Activated T-cell treated with anti-CD3 and anti-CD28 coated beads, Interleukin-2, amount 50 U/mL, for 72 hours (primary cell): ENCODE measurements at regions not wholly inside any gene's neighbourhood (a gene's known extent, or its start where the extent isn't known, plus 50 kb on each side); places are given as distances from the start of the nearest gene placed in this dataset.

Experiments
- ATAC-seq, 2 donors: fragments of 150-1000 bp; cut with Tn5 transposase; replicated peaks in 1 of 2; 2 replicates each; pipeline ENCODE4 v1.10.0; 2021; ENCODE audit warnings: moderate library complexity in 2 of 2, mild to moderate bottlenecking in 1 of 2
- DNase-seq, 2 donors: peaks; one replicate each; pipeline ENCODE4 v3.0.0; 2021 to 2022; ENCODE audit warnings: mixed read lengths in 1 of 2
- H3K27ac Mint-ChIP-seq: one replicate; pipeline ENCODE4 v1.8.0; 2022; ENCODE audit warnings: mild to moderate bottlenecking, moderate library complexity, mixed read lengths
- H3K27me3 Mint-ChIP-seq: one replicate; pipeline ENCODE4 v1.8.0; 2022; ENCODE audit warnings: low read depth, mixed read lengths
- H3K36me3 Mint-ChIP-seq, 2 donors: one replicate each; pipeline ENCODE4 v1.8.0; 2022; ENCODE audit warnings: mixed read lengths in 2 of 2, mild to moderate bottlenecking in 1 of 2; ENCODE audit not compliant: insufficient read depth in 2 of 2
- H3K4me1 Mint-ChIP-seq: one replicate; pipeline ENCODE4 v1.8.0; 2022; ENCODE audit warnings: low read depth, mixed read lengths
- H3K4me3 Mint-ChIP-seq, 2 donors: one replicate each; pipeline ENCODE4 v1.8.0; 2022; ENCODE audit warnings: mild to moderate bottlenecking in 2 of 2, mixed read lengths in 2 of 2, moderate library complexity in 2 of 2
- H3K9me3 Mint-ChIP-seq, 2 donors: one replicate each; pipeline ENCODE4 v1.8.0; 2022; ENCODE audit warnings: mixed read lengths in 2 of 2

DNA sequence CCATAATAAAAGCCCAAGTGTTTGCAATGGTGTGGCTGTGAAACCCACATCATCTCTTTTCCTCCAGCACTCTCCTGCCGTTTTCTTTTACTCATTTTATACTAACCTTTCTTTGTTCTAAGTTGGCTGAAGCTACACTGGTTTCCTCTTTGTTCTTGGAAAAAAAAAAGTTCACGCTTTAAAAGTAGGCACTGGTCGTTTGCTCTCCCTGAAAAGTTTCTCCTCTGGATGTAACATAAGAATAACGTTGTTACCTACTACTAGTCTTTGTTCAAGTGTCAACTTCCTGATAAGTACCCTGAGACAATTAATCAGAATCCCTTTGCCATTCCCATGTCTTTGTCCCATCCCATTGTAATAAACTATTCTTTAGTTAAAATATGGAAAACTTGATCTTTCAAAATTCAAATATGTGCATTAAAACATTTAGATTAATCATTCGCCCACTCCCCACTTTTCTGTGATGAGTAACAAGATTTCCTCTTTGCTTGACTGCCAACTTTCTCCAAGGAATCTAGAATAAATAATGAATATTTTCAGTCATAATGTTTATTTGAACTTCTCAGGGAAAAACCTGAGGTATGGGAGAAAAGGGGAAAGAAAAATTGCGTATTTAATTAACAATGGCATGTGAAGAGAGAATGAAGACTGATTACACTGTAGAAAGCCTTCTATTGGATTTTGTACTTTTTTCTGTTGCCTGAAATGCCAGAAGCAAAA lies 454.3 kb upstream of the CTNND2 start:
- ATAC-seq, result no peak
- H3K4me1 Mint-ChIP-seq, result no peaks in the 10 kb centered on the region
- H3K27me3 Mint-ChIP-seq, result no peaks in the 10 kb centered on the region
- DNase-seq, result no peak
- no peak overlapping the region for H3K27ac Mint-ChIP-seq
- H3K9me3 Mint-ChIP-seq, result peaks cover 9 to 10% of the 10 kb centered on the region in 2 donors
- H3K36me3 Mint-ChIP-seq, result peaks cover 0 to 1% of the 10 kb centered on the region in 2 donors
- H3K4me3 Mint-ChIP-seq, result no peak overlapping the region

- Mint-ChIP-seq H3K4me1 (no peaks in the 10 kb centered on the region), H3K4me3 (no peak overlapping the region), H3K27me3 (no peaks in the 10 kb centered on the region), H3K27ac (no peak overlapping the region), H3K9me3 (peaks cover 9 to 10% of the 10 kb centered on the region in 2 donors), H3K36me3 (peaks cover 0 to 1% of the 10 kb centered on the region in 2 donors)
- DNase-seq (no peak), ATAC-seq (no peak)
Observed at GRCh38 chr5:12357626-12358025, 453.4 kb upstream of the CTNND2 start.

GRCh38 chr5:12354686-12355085 lies 450.4 kb upstream of the CTNND2 start:
- no peaks in the 10 kb centered on the region for H3K27me3 Mint-ChIP-seq
- no peaks in the 10 kb centered on the region for H3K4me1 Mint-ChIP-seq
- no peak for DNase-seq
- H3K27ac Mint-ChIP-seq, result no peak overlapping the region
- ATAC-seq, result no peak
- H3K4me3 Mint-ChIP-seq, result no peak overlapping the region
- H3K36me3 Mint-ChIP-seq, result peaks cover 4 to 7% of the 10 kb centered on the region in 2 donors
- peaks cover 12 to 14% of the 10 kb centered on the region in 2 donors for H3K9me3 Mint-ChIP-seq

- H3K9me3 Mint-ChIP-seq, result peaks cover 0 to 4% of the 10 kb centered on the region in 2 donors
- ATAC-seq (no peak), DNase-seq (no peak)
- H3K27me3 Mint-ChIP-seq, result no peaks in the 10 kb centered on the region
- H3K27ac Mint-ChIP-seq, result no peak overlapping the region
- H3K36me3 Mint-ChIP-seq, result no peaks in the 10 kb centered on the region
- H3K4me3 Mint-ChIP-seq, result no peak overlapping the region
- no peaks in the 10 kb centered on the region for H3K4me1 Mint-ChIP-seq
Observed at GRCh38 chr5:12343558-12343957, 439.3 kb upstream of the CTNND2 start.

GRCh38 chr5:12335938-12336337 lies 431.7 kb upstream of the CTNND2 start:
- peaks cover 7 to 8% of the 10 kb centered on the region in 2 donors for H3K9me3 Mint-ChIP-seq
- H3K4me1 Mint-ChIP-seq, result no peaks in the 10 kb centered on the region
- no peaks in the 10 kb centered on the region for H3K27me3 Mint-ChIP-seq

GRCh38 chr5:12332480-12332879 lies 428.2 kb upstream of the CTNND2 start:
- H3K9me3 Mint-ChIP-seq, result peaks cover 7 to 13% of the 10 kb centered on the region in 2 donors
- H3K27me3 Mint-ChIP-seq, result no peaks in the 10 kb centered on the region
- peaks cover 0 to 2% of the 10 kb centered on the region in 2 donors for H3K36me3 Mint-ChIP-seq
- no peak overlapping the region for H3K27ac Mint-ChIP-seq
- no peak for DNase-seq
- no peaks in the 10 kb centered on the region for H3K4me1 Mint-ChIP-seq
- no peak for ATAC-seq
- no peak overlapping the region for H3K4me3 Mint-ChIP-seq

More at GRCh38 chr5:12335938-12336337, 431.7 kb upstream of the CTNND2 start:
- Mint-ChIP-seq H3K36me3 (peaks cover 0 to 2% of the 10 kb centered on the region in 2 donors), H3K27ac (no peak overlapping the region), H3K4me3 (no peak overlapping the region)
- DNase-seq (no peak), ATAC-seq (no peak)

- no peaks in the 10 kb centered on the region for H3K27me3 Mint-ChIP-seq
- peaks cover 0 to 2% of the 10 kb centered on the region in 2 donors for H3K36me3 Mint-ChIP-seq
- no peak overlapping the region for H3K27ac Mint-ChIP-seq
- ATAC-seq (no peak), DNase-seq (no peak)
- no peak overlapping the region for H3K4me3 Mint-ChIP-seq
- no peaks in the 10 kb centered on the region for H3K4me1 Mint-ChIP-seq
- peaks cover 11 to 15% of the 10 kb centered on the region in 2 donors for H3K9me3 Mint-ChIP-seq
Observed at GRCh38 chr5:12330993-12331588, 426.8 kb upstream of the CTNND2 start.

- no peak overlapping the region for H3K4me3 Mint-ChIP-seq
- peaks cover 8 to 15% of the 10 kb centered on the region in 2 donors for H3K9me3 Mint-ChIP-seq
- no peak overlapping the region for H3K27ac Mint-ChIP-seq
- H3K36me3 Mint-ChIP-seq, result peaks cover 0 to 2% of the 10 kb centered on the region in 2 donors
- DNase-seq (no peak), ATAC-seq (no peak)
- no peaks in the 10 kb centered on the region for H3K4me1 Mint-ChIP-seq
- H3K27me3 Mint-ChIP-seq, result no peaks in the 10 kb centered on the region
Observed at GRCh38 chr5:12330381-12330780, 426.1 kb upstream of the CTNND2 start.

- H3K36me3 Mint-ChIP-seq, result no peaks in the 10 kb centered on the region
- DNase-seq (no peak), ATAC-seq (no peak)
- peaks cover 11 to 12% of the 10 kb centered on the region in 2 donors for H3K9me3 Mint-ChIP-seq
- no peak overlapping the region for H3K27ac Mint-ChIP-seq
- no peaks in the 10 kb centered on the region for H3K4me1 Mint-ChIP-seq
- no peak overlapping the region for H3K4me3 Mint-ChIP-seq
- no peaks in the 10 kb centered on the region for H3K27me3 Mint-ChIP-seq
Observed at GRCh38 chr5:12323637-12324229, 419.5 kb upstream of the CTNND2 start.

- DNase-seq, result no peak
- H3K9me3 Mint-ChIP-seq, result peaks cover 7 to 12% of the 10 kb centered on the region in 2 donors
- H3K4me3 Mint-ChIP-seq, result no peak overlapping the region
- H3K27me3 Mint-ChIP-seq, result no peaks in the 10 kb centered on the region
- ATAC-seq, result no peak
- no peaks in the 10 kb centered on the region for H3K4me1 Mint-ChIP-seq
- H3K27ac Mint-ChIP-seq, result no peak overlapping the region
- H3K36me3 Mint-ChIP-seq, result no peaks in the 10 kb centered on the region
Observed at GRCh38 chr5:12322042-12322441, 417.8 kb upstream of the CTNND2 start.

DNA sequence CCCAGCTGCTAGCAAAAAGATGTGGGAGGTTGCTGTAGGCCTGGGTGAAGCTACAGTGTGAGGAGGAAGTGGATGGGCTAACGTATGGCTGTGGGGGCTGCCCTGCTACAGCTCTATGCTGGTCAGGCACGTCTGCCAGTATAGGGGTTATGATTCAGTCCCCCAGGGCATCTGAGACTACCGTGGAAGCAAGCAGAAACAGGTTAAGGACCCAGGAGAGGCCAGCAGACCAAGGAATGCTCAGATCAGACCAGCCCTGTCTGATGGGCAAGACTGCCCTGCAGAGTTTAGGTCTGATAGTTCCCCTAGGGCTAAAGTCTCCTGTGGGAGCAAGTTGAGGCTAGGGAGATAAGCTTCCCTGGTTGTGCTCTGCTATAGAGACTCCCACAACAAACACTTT lies 416.1 kb upstream of the CTNND2 start:
- no peaks in the 10 kb centered on the region for H3K4me1 Mint-ChIP-seq
- ATAC-seq (no peak), DNase-seq (no peak)
- no peak overlapping the region for H3K4me3 Mint-ChIP-seq
- H3K9me3 Mint-ChIP-seq, result peaks cover 7 to 8% of the 10 kb centered on the region in 2 donors
- no peak overlapping the region for H3K27ac Mint-ChIP-seq
- H3K27me3 Mint-ChIP-seq, result no peaks in the 10 kb centered on the region
- H3K36me3 Mint-ChIP-seq, result no peaks in the 10 kb centered on the region

DNA sequence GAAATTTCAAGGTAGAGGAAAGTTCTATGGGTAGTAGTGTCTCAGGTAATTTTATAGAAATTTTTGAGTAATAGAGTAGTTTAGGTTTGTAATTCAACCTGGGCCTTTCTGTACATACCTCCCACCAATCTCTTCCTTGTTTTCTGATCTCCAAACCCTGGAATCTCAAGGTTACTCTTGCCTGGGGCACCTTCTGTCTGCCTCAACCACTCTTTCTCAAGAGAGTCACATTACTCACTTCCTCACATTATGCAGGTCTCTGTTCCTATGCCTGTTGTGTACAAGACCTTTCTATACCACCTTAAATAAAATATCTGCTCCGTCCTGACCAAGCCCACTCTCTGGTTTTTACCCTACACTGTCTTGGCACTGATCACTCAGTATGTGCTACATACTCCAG lies 412.6 kb upstream of the CTNND2 start:
- DNase-seq, result no peak
- Mint-ChIP-seq H3K36me3 (no peaks in the 10 kb centered on the region), H3K9me3 (peaks cover 4 to 7% of the 10 kb centered on the region in 2 donors), H3K27ac (no peak overlapping the region), H3K27me3 (no peaks in the 10 kb centered on the region), H3K4me1 (no peaks in the 10 kb centered on the region), H3K4me3 (no peak overlapping the region)
- ATAC-seq, result no peak

DNA sequence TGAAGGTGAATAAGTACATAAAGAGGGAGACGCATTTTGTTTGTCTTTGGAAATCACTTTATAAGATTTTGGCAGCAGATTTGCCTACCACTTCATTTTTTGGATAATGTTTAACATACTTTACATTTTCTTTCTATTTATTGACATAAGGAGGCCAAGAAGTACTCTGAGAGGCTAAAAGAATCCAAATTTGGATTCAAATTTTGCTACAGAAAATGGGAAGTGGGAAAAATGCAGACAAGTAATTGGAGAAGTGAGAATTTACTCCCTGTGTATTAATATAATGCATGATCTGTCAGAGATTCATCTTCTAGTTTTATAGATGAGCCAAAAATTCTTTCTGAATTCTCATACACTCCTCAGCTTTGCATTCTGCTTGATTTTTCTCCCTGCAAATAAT lies 411.2 kb upstream of the CTNND2 start:
- Mint-ChIP-seq H3K9me3 (peaks cover 0 to 7% of the 10 kb centered on the region in 2 donors), H3K27ac (no peak overlapping the region), H3K27me3 (no peaks in the 10 kb centered on the region), H3K36me3 (no peaks in the 10 kb centered on the region), H3K4me1 (no peaks in the 10 kb centered on the region), H3K4me3 (no peak overlapping the region)
- DNase-seq (no peak), ATAC-seq (no peak)
